IPS DF 19.7 (cell line): ENCODE measurements at regions not wholly inside any gene's neighbourhood (a gene's known extent, or its start where the extent isn't known, plus 50 kb on each side); places are given as distances from the start of the nearest gene placed in this dataset.

Experiments used
- DNase-seq: peaks from one replicate; pipeline ENCODE4 v3.0.0-alpha.2; 2013; ENCODE audit warnings: low read depth, low spot score

- no peak for DNase-seq
Observed at GRCh38 chr3:24595796-24596195, 101.1 kb upstream of the THRB start.

GRCh38 chr3:24596626-24597025 lies 102.0 kb upstream of the THRB start:
- no peak for DNase-seq

- no peak for DNase-seq
Observed at GRCh38 chr3:24598695-24599470, 104.2 kb upstream of the THRB start.

- DNase-seq, result no peak
Observed at GRCh38 chr3:24601066-24601939, 106.7 kb upstream of the THRB start.

GRCh38 chr3:24604215-24604614 lies 109.6 kb upstream of the THRB start:
- DNase-seq, result no peak

GRCh38 chr3:24605511-24606028 lies 110.9 kb upstream of the THRB start:
- no peak for DNase-seq

GRCh38 chr3:24607281-24607680 lies 112.6 kb upstream of the THRB start:
- no peak for DNase-seq

GRCh38 chr3:24608701-24609390 lies 114.2 kb upstream of the THRB start:
- DNase-seq, result no peak

GRCh38 chr3:24614359-24614758 lies 119.7 kb upstream of the THRB start:
- DNase-seq, result no peak

GRCh38 chr3:24615177-24615576 lies 120.5 kb upstream of the THRB start:
- no peak for DNase-seq

GRCh38 chr3:24616110-24616829 lies 121.6 kb upstream of the THRB start:
- DNase-seq, result no peak

GRCh38 chr3:24622138-24622537 lies 127.5 kb upstream of the THRB start:
- DNase-seq, result no peak

- no peak for DNase-seq
Observed at GRCh38 chr3:24622696-24623225, 128.1 kb upstream of the THRB start.

- no peak for DNase-seq
Observed at GRCh38 chr3:24623657-24624056, 129.0 kb upstream of the THRB start.

- no peak for DNase-seq
Observed at GRCh38 chr3:24624938-24625681, 130.5 kb upstream of the THRB start.

GRCh38 chr3:24628523-24629258 lies 134.0 kb upstream of the THRB start:
- no peak for DNase-seq

- DNase-seq, result no peak
Observed at GRCh38 chr3:24631481-24631880, 136.8 kb upstream of the THRB start.

GRCh38 chr3:24639061-24639460 lies 144.4 kb upstream of the THRB start:
- DNase-seq, result no peak

GRCh38 chr3:24639481-24640329 lies 145.1 kb upstream of the THRB start:
- no peak for DNase-seq
